Keratinocyte (primary cell): ENCODE measurements at regions not wholly inside any gene's neighbourhood (a gene's known extent, or its start where the extent isn't known, plus 50 kb on each side); places are given as distances from the start of the nearest gene placed in this dataset.

ENCODE experiments used
- DNase-seq: peaks from one replicate; pipeline ENCODE4 v3.0.0-alpha.2; 2011; ENCODE audit warnings: low read depth, missing footprints, low spot score
- FAIRE-seq: peaks from 2 replicates; lab custom pipeline; 2011; peaks lifted over from hg19 to GRCh38; lab: Jason Lieb, UNC
- H2AFZ ChIP-seq: 2 replicates; pipeline ENCODE4 v1.6.0; 2012; ENCODE audit warnings: low read length, control low read depth, inconsistent platforms; ENCODE audit not compliant: control insufficient read depth
- H3K27ac ChIP-seq: 2 replicates; pipeline ENCODE4 v1.5.1; 2011; ENCODE audit warnings: low read length; ENCODE audit not compliant: control insufficient read depth, insufficient read depth
- H3K27me3 ChIP-seq: 3 replicates; pipeline ENCODE4 v1.6.0; 2011; ENCODE audit warnings: low read length; ENCODE audit not compliant: control insufficient read depth, insufficient read depth; ENCODE audit errors: extremely low read depth
- H3K36me3 ChIP-seq, 2 experiments: 2 replicates in 1 of 2; 3 replicates in 1 of 2; pipeline ENCODE4 v1.5.1; 2011; ENCODE audit warnings: low read length in 2 of 2, mild to moderate bottlenecking in 1 of 2; ENCODE audit not compliant: control insufficient read depth in 2 of 2, insufficient read depth in 2 of 2; ENCODE audit errors: extremely low read depth in 1 of 2
- H3K4me1 ChIP-seq: 3 replicates; pipeline ENCODE4 v1.5.1; 2011; ENCODE audit warnings: low read length; ENCODE audit not compliant: control insufficient read depth, insufficient read depth; ENCODE audit errors: extremely low read depth
- H3K4me2 ChIP-seq: 3 replicates; pipeline ENCODE4 v1.6.0; 2011; ENCODE audit warnings: low read depth, low read length; ENCODE audit not compliant: control insufficient read depth, insufficient read depth; ENCODE audit errors: extremely low read depth
- H3K4me3 ChIP-seq, 3 experiments: fragments of 200-600 bp in 1 of 3; sonication (generic) in 1 of 3; 2 replicates in 2 of 3; 3 replicates in 1 of 3; pipeline ENCODE4 v1.5.1; 2011 to 2016; ENCODE audit warnings: low read length in 3 of 3, mild to moderate bottlenecking in 3 of 3, control low read depth in 2 of 3, inconsistent platforms in 1 of 3, low read depth in 1 of 3, mixed read lengths in 1 of 3, mixed run types in 1 of 3, moderate library complexity in 1 of 3; ENCODE audit not compliant: control insufficient read depth in 2 of 3, insufficient read depth in 2 of 3; ENCODE audit errors: extremely low read depth in 1 of 3
- H3K79me2 ChIP-seq: 2 replicates; pipeline ENCODE4 v1.6.0; 2012; ENCODE audit warnings: low read length; ENCODE audit not compliant: control insufficient read depth, insufficient read depth
- H3K9ac ChIP-seq: 3 replicates; pipeline ENCODE4 v1.6.0; 2011; ENCODE audit warnings: low read length; ENCODE audit not compliant: control insufficient read depth, insufficient read depth; ENCODE audit errors: extremely low read depth
- H3K9me1 ChIP-seq: 3 replicates; pipeline ENCODE4 v1.6.0; 2011; ENCODE audit warnings: low read length; ENCODE audit not compliant: control insufficient read depth, insufficient read depth; ENCODE audit errors: extremely low read depth
- H3K9me3 ChIP-seq: 2 replicates; pipeline ENCODE4 v1.5.1; 2012; ENCODE audit warnings: low read depth, low read length; ENCODE audit not compliant: control insufficient read depth
- H4K20me1 ChIP-seq: 3 replicates; pipeline ENCODE4 v1.6.0; 2011; ENCODE audit warnings: low read length; ENCODE audit not compliant: control insufficient read depth, insufficient read depth; ENCODE audit errors: extremely low read depth
- EZH2 ChIP-seq: IDR thresholded peaks from one replicate; pipeline ENCODE4 v1.6.1; 2012; ENCODE audit warnings: inconsistent platforms, mild to moderate bottlenecking, low read length, moderate library complexity
- dilution Hi-C: fragments of 300-500 bp; cut with MboI; formaldehyde crosslinking; loops from one replicate; pipeline ENCODE4 v1.7.0; 2020; ENCODE audit warnings: low sequenced_read_pairs; ENCODE audit not compliant: extremely low pct_ligation_motif_present
- TF ChIP-seq, protein P1 (sequence below), 3 experiments: IDR thresholded peaks in 1 of 3; conservative IDR thresholded peaks in 1 of 3; optimal IDR thresholded peaks in 1 of 3; 2 replicates in 2 of 3; 3 replicates in 1 of 3; pipeline versions ENCODE3 to v1.5.1; 2011; ENCODE audit warnings: low read length in 3 of 3, mild to moderate bottlenecking in 3 of 3, moderate library complexity in 2 of 3, control low read depth in 1 of 3, inconsistent platforms in 1 of 3; ENCODE audit not compliant: insufficient read depth in 2 of 3; ENCODE audit errors: extremely low read depth in 1 of 3

DNA sequence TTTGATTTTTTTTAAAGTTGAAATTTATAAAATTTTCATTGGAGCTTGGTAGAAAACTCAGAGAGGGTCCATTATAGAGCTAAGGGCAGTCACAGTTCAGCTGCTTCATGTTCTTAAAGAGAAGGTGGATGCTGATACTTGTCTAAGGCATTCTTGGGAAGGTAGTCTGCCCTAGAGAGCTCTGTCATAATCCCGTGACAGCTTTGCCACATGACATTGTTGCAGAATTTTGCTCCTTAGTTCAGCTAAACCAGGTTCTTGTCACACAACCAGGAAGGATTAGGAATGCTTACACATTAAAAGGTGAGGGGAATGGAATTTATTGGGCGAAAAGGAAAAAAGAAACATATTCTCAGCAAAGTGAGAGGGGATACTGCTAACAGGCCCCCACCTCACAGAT is 130.9 kb downstream of the GMNC start:
- Histone ChIP-seq H2AFZ (no peak overlapping the region), H3K4me2 (no peak overlapping the region), H3K9me1 (no peaks in the 10 kb centered on the region), H3K36me3 (no peaks in the 10 kb centered on the region), H3K9me3 (no peaks in the 10 kb centered on the region), H3K4me3 (no peak overlapping the region), H3K27ac (no peak overlapping the region), H3K27me3 (no peaks in the 10 kb centered on the region), H3K79me2 (no peaks in the 10 kb centered on the region), H3K9ac (no peak overlapping the region), H4K20me1 (no peaks in the 10 kb centered on the region), H3K4me1 (no peaks in the 10 kb centered on the region)
- dilution Hi-C loops, result no loop called here
- TF ChIP-seq, protein P1, sequence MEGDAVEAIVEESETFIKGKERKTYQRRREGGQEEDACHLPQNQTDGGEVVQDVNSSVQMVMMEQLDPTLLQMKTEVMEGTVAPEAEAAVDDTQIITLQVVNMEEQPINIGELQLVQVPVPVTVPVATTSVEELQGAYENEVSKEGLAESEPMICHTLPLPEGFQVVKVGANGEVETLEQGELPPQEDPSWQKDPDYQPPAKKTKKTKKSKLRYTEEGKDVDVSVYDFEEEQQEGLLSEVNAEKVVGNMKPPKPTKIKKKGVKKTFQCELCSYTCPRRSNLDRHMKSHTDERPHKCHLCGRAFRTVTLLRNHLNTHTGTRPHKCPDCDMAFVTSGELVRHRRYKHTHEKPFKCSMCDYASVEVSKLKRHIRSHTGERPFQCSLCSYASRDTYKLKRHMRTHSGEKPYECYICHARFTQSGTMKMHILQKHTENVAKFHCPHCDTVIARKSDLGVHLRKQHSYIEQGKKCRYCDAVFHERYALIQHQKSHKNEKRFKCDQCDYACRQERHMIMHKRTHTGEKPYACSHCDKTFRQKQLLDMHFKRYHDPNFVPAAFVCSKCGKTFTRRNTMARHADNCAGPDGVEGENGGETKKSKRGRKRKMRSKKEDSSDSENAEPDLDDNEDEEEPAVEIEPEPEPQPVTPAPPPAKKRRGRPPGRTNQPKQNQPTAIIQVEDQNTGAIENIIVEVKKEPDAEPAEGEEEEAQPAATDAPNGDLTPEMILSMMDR (optimal IDR thresholded peaks at IDR 0.05 in 1 of 3, IDR thresholded peaks at IDR 0.05 in 1 of 3, conservative IDR thresholded peaks at IDR 0.05 in 1 of 3; ENCODE audit: extremely low read depth in 1 of 3, insufficient read depth in 2 of 3, low read length in 3 of 3), result no peak
- TF ChIP-seq EZH2, result no peak
- DNase-seq (no peak), FAIRE-seq (no peak)

GRCh38 chr3:190728574-190729246 is 133.8 kb downstream of the GMNC start:
- Histone ChIP-seq H3K4me1 (no peaks in the 10 kb centered on the region), H3K4me3 (no peak overlapping the region), H3K27me3 (no peaks in the 10 kb centered on the region), H3K36me3 (no peaks in the 10 kb centered on the region), H3K9me3 (no peaks in the 10 kb centered on the region), H4K20me1 (no peaks in the 10 kb centered on the region), H3K9ac (no peak overlapping the region), H3K27ac (no peak overlapping the region), H3K79me2 (no peaks in the 10 kb centered on the region), H3K4me2 (no peak overlapping the region), H3K9me1 (no peaks in the 10 kb centered on the region), H2AFZ (no peak overlapping the region)
- dilution Hi-C loops, result no loop called here
- FAIRE-seq (no peak), DNase-seq (no peak)
- TF ChIP-seq, protein P1 (optimal IDR thresholded peaks at IDR 0.05 in 1 of 3, IDR thresholded peaks at IDR 0.05 in 1 of 3, conservative IDR thresholded peaks at IDR 0.05 in 1 of 3; ENCODE audit: extremely low read depth in 1 of 3, insufficient read depth in 2 of 3, low read length in 3 of 3), result no peak
- TF ChIP-seq EZH2, result no peak
